ENCODE measurements at regions not wholly inside any gene's neighbourhood (a gene's known extent, or its start where the extent isn't known, plus 50 kb on each side); places are given as distances from the start of the nearest gene placed in this dataset. TPM values are rescaled to one million over a fixed set of nuclear protein-coding genes. Genes with fewer than 3 reads are reported as not detected.

DNA sequence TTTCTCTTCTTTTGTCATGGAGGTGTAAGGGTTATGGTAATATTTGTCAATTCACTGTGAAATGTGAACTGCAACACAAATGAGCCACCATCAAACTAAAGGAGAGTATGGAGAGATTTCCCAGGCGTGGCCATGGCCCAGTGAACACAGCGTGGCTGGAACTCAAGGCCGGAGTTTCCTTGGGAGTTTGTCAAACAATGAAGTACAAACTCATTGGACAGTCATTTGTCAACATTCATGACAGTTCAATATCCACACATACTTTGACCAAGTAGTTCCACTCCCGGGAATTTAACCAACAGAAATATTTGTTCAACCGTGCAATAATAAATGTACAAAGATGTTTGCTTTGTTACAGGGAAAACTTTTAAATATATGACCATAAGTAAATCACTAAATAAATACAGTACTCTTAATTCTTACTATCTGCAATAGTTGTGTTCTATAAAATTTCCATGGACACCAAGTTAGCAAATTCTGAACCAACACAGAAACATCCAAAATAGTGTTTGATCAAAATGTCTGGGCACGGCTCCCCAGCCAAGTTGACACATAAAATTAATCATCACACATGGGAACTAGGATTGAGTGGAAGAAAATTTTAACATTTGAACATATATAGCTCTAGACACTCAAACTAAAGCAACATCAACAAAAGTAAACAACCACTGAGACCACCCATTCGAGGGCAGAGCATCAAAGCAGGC is 87.1 kb downstream of the DIRAS2 start:
- 75% methylated on average over 7 of the region's 7 CpGs for WGBS (ENCODE audit: low lambda C conversion rate, missing lambda C conversion rate)
- Histone ChIP-seq H3K4me3 (no peak overlapping the region), H3K36me3 (replicated peaks; ENCODE audit: insufficient read depth, low read depth) (no peaks in the 10 kb centered on the region), H2AFZ (no peak overlapping the region), H3K4me2 (no peak overlapping the region), H3K9me3 (ENCODE audit: low read depth) (no peaks in the 10 kb centered on the region), H4K20me1 (ENCODE audit: insufficient read depth, poor library complexity, severe bottlenecking) (no peaks in the 10 kb centered on the region), H3K27ac (peak overlapping the region; percentile 65), H3K9me2 (replicated peaks; ENCODE audit: insufficient read depth) (no peaks in the 10 kb centered on the region), H3K27me3 (no peaks in the 10 kb centered on the region), H3K79me2 (no peaks in the 10 kb centered on the region), H3K4me1 (ENCODE audit: insufficient read depth) (no peaks in the 10 kb centered on the region)
- peak; percentile 17 for DNase-seq (ENCODE audit: low spot score)
- TF ChIP-seq, protein P1, sequence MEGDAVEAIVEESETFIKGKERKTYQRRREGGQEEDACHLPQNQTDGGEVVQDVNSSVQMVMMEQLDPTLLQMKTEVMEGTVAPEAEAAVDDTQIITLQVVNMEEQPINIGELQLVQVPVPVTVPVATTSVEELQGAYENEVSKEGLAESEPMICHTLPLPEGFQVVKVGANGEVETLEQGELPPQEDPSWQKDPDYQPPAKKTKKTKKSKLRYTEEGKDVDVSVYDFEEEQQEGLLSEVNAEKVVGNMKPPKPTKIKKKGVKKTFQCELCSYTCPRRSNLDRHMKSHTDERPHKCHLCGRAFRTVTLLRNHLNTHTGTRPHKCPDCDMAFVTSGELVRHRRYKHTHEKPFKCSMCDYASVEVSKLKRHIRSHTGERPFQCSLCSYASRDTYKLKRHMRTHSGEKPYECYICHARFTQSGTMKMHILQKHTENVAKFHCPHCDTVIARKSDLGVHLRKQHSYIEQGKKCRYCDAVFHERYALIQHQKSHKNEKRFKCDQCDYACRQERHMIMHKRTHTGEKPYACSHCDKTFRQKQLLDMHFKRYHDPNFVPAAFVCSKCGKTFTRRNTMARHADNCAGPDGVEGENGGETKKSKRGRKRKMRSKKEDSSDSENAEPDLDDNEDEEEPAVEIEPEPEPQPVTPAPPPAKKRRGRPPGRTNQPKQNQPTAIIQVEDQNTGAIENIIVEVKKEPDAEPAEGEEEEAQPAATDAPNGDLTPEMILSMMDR (IDR thresholded peaks at IDR 0.05; ENCODE audit: poor library complexity): no peak
- TF ChIP-seq EZH2phosphoT487 (IDR thresholded peaks at IDR 0.05; ENCODE audit: low read depth, severe bottlenecking, unreplicated experiment) (no peak), EZH2 (IDR thresholded peaks at IDR 0.05; ENCODE audit: borderline replicate concordance) (no peak)

DNA sequence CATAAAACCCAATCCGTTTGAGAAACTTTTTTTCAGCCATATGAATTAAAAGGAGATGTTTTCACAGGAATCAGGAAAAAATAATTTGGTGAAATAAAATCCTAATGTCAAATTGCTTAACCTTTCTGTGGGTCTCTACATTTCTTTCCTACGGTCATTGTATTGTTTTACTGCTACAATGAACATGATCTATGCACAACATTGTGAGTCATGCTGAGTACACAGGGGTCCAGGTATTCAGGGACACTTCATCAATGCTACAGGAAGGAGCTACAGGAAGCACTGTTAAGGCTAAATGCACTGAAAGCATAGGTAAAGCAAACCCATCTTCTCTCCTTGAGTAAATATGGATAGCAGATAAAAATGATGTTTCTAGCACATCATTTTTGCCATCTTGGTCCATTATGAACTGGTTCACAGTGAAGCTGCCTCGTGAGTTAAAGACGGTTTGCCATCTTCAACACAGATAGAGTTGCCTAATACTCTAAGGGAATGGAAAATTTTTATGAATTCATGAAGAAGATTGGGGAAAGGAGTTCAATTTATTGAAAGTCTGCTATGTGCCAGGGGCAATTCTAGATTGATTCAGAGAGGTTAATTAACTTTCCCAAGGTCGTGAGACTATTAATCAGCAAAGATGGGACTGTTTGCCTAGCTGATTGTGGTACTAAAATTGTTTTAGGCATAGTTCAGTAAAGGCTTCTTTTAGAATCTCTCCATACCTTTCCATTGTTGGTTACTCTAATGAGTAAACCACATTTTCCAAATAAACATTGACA is 85.5 kb downstream of the DIRAS2 start:
- no peaks in the 10 kb centered on the region for H3K36me3 ChIP-seq (replicated peaks; ENCODE audit: insufficient read depth, low read depth)
- TF ChIP-seq EZH2phosphoT487 (IDR thresholded peaks at IDR 0.05; ENCODE audit: low read depth, severe bottlenecking, unreplicated experiment) (no peak), EZH2 (IDR thresholded peaks at IDR 0.05; ENCODE audit: borderline replicate concordance) (no peak)
- TF ChIP-seq, protein P1 (IDR thresholded peaks at IDR 0.05; ENCODE audit: poor library complexity): no peak
- H3K79me2 ChIP-seq: no peaks in the 10 kb centered on the region
- no peak overlapping the region for H3K4me2 ChIP-seq
- 76% methylated on average over 5 of the region's 5 CpGs for WGBS (ENCODE audit: low lambda C conversion rate, missing lambda C conversion rate)
- H3K27ac ChIP-seq: no peak overlapping the region
- no peak overlapping the region for H2AFZ ChIP-seq
- no peaks in the 10 kb centered on the region for H3K9me2 ChIP-seq (replicated peaks; ENCODE audit: insufficient read depth)
- H4K20me1 ChIP-seq (ENCODE audit: insufficient read depth, poor library complexity, severe bottlenecking): no peaks in the 10 kb centered on the region
- DNase-seq (ENCODE audit: low spot score): no peak
- no peaks in the 10 kb centered on the region for H3K4me1 ChIP-seq (ENCODE audit: insufficient read depth)
- no peak overlapping the region for H3K4me3 ChIP-seq
- H3K9me3 ChIP-seq (ENCODE audit: low read depth): no peaks in the 10 kb centered on the region
- no peaks in the 10 kb centered on the region for H3K27me3 ChIP-seq

DNA sequence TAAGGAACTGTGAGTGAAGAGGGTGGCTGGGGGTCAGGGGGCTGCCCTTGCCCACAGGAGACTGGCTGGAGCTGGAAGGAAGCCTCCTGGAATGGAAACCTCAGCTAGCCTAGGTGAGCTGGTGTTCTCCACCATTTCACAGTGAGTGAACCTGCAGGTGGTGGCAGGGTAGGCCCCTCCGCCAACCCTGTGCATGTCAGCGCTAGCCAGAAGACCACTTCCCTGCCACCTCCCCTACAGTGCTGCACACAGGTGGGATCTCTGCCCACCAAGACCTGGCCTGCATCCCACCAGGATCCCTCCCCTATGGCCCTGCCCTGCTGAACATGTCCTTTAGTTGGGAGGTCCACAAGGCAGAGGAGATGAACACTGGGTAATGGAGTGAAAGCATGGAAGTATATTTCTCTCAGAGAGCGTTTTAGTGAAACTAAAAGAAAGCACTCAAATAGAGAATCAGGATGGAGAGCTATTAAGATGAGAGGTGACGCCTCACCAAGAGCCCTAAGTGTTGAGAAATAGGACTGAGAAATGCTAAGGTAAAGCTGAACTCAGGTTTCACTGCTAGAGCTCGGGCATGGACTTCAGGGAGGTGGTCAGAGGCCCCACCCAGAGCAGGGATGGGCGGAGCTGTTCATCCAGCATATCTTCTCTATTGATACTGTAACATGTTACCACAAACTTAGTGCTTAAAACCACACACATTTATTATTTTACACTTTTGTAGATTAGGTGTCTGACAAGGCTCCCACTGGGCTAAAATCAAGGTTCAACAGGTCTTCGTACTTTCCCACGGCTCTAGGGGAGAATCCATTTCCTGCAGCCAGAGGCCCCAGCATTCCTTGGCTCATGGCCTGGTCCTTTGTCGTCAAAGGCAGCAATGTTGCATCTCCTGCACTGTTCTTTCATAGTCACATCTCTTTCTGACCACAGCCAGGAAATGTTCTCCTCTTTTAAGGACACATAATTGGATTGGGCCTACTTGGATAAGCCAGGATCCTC is 83.2 kb downstream of the DIRAS2 start:
- H3K4me1 ChIP-seq (ENCODE audit: insufficient read depth): no peaks in the 10 kb centered on the region
- no peak overlapping the region for H3K27ac ChIP-seq
- no peaks in the 10 kb centered on the region for H4K20me1 ChIP-seq (ENCODE audit: insufficient read depth, poor library complexity, severe bottlenecking)
- H3K9me3 ChIP-seq (ENCODE audit: low read depth): no peaks in the 10 kb centered on the region
- no peak overlapping the region for H2AFZ ChIP-seq
- no peaks in the 10 kb centered on the region for H3K9me2 ChIP-seq (replicated peaks; ENCODE audit: insufficient read depth)
- no peaks in the 10 kb centered on the region for H3K27me3 ChIP-seq
- TF ChIP-seq, protein P1 (IDR thresholded peaks at IDR 0.05; ENCODE audit: poor library complexity): no peak
- no peak for TF ChIP-seq EZH2 (IDR thresholded peaks at IDR 0.05; ENCODE audit: borderline replicate concordance)
- no peak for TF ChIP-seq EZH2phosphoT487 (IDR thresholded peaks at IDR 0.05; ENCODE audit: low read depth, severe bottlenecking, unreplicated experiment)
- DNase-seq (ENCODE audit: low spot score): no peak
- no peaks in the 10 kb centered on the region for H3K79me2 ChIP-seq
- WGBS (ENCODE audit: low lambda C conversion rate, missing lambda C conversion rate): 90% methylated on average over 9 of the region's 9 CpGs
- H3K4me3 ChIP-seq: no peak overlapping the region
- no peak overlapping the region for H3K4me2 ChIP-seq
- no peaks in the 10 kb centered on the region for H3K36me3 ChIP-seq (replicated peaks; ENCODE audit: insufficient read depth, low read depth)

Small RNAs in the stretch of these regions (microRNA-seq; reads per million reads assigned to microRNA genes)
- not detected for gene MIR4290

Small RNAs in the stretch of these regions (small RNA-seq; reads per million reads assigned to genes)
- not detected for gene AL161629.2
- not detected for gene MIR4290

All from hepatocyte (in vitro differentiated cells).